ENCODE measurements at regions not wholly inside any gene's neighbourhood (a gene's known extent, or its start where the extent isn't known, plus 50 kb on each side); places are given as distances from the start of the nearest gene placed in this dataset.

DNA sequence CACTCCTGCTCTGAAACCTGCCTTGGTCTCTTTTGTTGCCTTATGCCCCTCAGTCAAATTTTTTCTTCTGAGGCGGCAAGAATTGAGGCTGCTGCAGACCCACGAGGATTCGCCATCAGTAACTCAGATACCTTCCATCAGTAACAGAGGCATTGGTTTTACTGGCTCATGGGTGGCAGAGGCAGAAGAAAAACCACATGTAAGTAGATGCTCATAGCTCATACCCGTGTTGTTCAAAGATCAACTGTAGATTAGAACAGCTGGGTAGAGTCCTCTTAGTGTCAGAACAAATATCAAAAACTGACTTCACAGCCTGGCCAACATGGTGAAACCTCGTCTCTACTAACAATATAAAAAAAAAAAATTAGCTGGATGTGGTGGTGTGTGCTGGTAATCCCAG, 598.0 kb upstream of the SOX11 start:
- Mint-ChIP-seq H3K36me3 (ENCODE audit: insufficient read depth, unreplicated experiment) (no peaks in the 10 kb centered on the region), H3K4me1 (ENCODE audit: low read depth, unreplicated experiment) (no peaks in the 10 kb centered on the region), H3K4me3 (ENCODE audit: unreplicated experiment) (no peak overlapping the region), H3K27ac (ENCODE audit: unreplicated experiment) (no peak overlapping the region), H3K27me3 (ENCODE audit: insufficient read depth, unreplicated experiment) (no peaks in the 10 kb centered on the region), H3K9me3 (ENCODE audit: unreplicated experiment) (peaks cover 10% of the 10 kb centered on the region)
- Histone ChIP-seq H3K4me1 (no peaks in the 10 kb centered on the region), H3K36me3 (ENCODE audit: control insufficient read depth, insufficient read depth, low read length) (no peaks in the 10 kb centered on the region), H3K27me3 (replicated peaks; ENCODE audit: control insufficient read depth, insufficient read depth, low read length) (no peaks in the 10 kb centered on the region), H3K9me3 (no peaks in the 10 kb centered on the region), H3K4me3 (ENCODE audit: low read depth, low read length) (no peak overlapping the region)
- CTCF ChIA-PET = no interaction called here
- no peak for DNase-seq
- POLR2A ChIA-PET = no interaction called here
- intact Hi-C loops (cut with micrococcal nuclease; ENCODE audit: unreplicated experiment) = no loop called here
- TF ChIP-seq, protein P1, sequence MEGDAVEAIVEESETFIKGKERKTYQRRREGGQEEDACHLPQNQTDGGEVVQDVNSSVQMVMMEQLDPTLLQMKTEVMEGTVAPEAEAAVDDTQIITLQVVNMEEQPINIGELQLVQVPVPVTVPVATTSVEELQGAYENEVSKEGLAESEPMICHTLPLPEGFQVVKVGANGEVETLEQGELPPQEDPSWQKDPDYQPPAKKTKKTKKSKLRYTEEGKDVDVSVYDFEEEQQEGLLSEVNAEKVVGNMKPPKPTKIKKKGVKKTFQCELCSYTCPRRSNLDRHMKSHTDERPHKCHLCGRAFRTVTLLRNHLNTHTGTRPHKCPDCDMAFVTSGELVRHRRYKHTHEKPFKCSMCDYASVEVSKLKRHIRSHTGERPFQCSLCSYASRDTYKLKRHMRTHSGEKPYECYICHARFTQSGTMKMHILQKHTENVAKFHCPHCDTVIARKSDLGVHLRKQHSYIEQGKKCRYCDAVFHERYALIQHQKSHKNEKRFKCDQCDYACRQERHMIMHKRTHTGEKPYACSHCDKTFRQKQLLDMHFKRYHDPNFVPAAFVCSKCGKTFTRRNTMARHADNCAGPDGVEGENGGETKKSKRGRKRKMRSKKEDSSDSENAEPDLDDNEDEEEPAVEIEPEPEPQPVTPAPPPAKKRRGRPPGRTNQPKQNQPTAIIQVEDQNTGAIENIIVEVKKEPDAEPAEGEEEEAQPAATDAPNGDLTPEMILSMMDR (IDR thresholded peaks at IDR 0.05; ENCODE audit: insufficient read depth in 1 of 2, low read depth in 1 of 2, low read length in 1 of 2, severe bottlenecking in 1 of 2, unreplicated experiment in 1 of 2) = no peak
- no TSS peak for BruUV-seq (replicated peaks)

GRCh38 chr2:5098286-5098685, 593.9 kb upstream of the SOX11 start:
- no TSS peak for BruUV-seq (replicated peaks)
- H3K9me3 ChIP-seq = no peaks in the 10 kb centered on the region
- no peaks in the 10 kb centered on the region for H3K27me3 ChIP-seq (replicated peaks; ENCODE audit: control insufficient read depth, insufficient read depth, low read length)
- ChIA-PET CTCF (no interaction called here), POLR2A (no interaction called here)
- H3K36me3 ChIP-seq (ENCODE audit: control insufficient read depth, insufficient read depth, low read length) = no peaks in the 10 kb centered on the region
- no peak overlapping the region for H3K27ac Mint-ChIP-seq (ENCODE audit: unreplicated experiment)
- no peak overlapping the region for H3K4me3 Mint-ChIP-seq (ENCODE audit: unreplicated experiment)
- no peaks in the 10 kb centered on the region for H3K4me1 Mint-ChIP-seq (ENCODE audit: low read depth, unreplicated experiment)
- intact Hi-C loops (cut with micrococcal nuclease; ENCODE audit: unreplicated experiment) = no loop called here
- H3K36me3 Mint-ChIP-seq (ENCODE audit: insufficient read depth, unreplicated experiment) = no peaks in the 10 kb centered on the region
- H3K27me3 Mint-ChIP-seq (ENCODE audit: insufficient read depth, unreplicated experiment) = no peaks in the 10 kb centered on the region
- peaks cover 22% of the 10 kb centered on the region for H3K9me3 Mint-ChIP-seq (ENCODE audit: unreplicated experiment)
- H3K4me1 ChIP-seq = no peaks in the 10 kb centered on the region
- TF ChIP-seq, protein P1 (IDR thresholded peaks at IDR 0.05; ENCODE audit: insufficient read depth in 1 of 2, low read depth in 1 of 2, low read length in 1 of 2, severe bottlenecking in 1 of 2, unreplicated experiment in 1 of 2) = no peak
- no peak for DNase-seq
- H3K4me3 ChIP-seq (ENCODE audit: low read depth, low read length) = no peak overlapping the region

GRCh38 chr2:5102823-5103222, 589.4 kb upstream of the SOX11 start:
- ChIA-PET CTCF (no interaction called here), POLR2A (no interaction called here)
- Histone ChIP-seq H3K27me3 (replicated peaks; ENCODE audit: control insufficient read depth, insufficient read depth, low read length) (no peaks in the 10 kb centered on the region), H3K9me3 (no peaks in the 10 kb centered on the region), H3K4me3 (ENCODE audit: low read depth, low read length) (no peak overlapping the region), H3K36me3 (ENCODE audit: control insufficient read depth, insufficient read depth, low read length) (no peaks in the 10 kb centered on the region), H3K4me1 (no peaks in the 10 kb centered on the region)
- Mint-ChIP-seq H3K27me3 (ENCODE audit: insufficient read depth, unreplicated experiment) (no peaks in the 10 kb centered on the region), H3K4me3 (ENCODE audit: unreplicated experiment) (no peak overlapping the region), H3K27ac (ENCODE audit: unreplicated experiment) (no peak overlapping the region), H3K36me3 (ENCODE audit: insufficient read depth, unreplicated experiment) (no peaks in the 10 kb centered on the region), H3K4me1 (ENCODE audit: low read depth, unreplicated experiment) (no peaks in the 10 kb centered on the region), H3K9me3 (ENCODE audit: unreplicated experiment) (peaks cover 32% of the 10 kb centered on the region)
- intact Hi-C loops (cut with micrococcal nuclease; ENCODE audit: unreplicated experiment) = no loop called here
- BruUV-seq (replicated peaks) = no TSS peak
- no peak for DNase-seq
- TF ChIP-seq, protein P1 (IDR thresholded peaks at IDR 0.05; ENCODE audit: insufficient read depth in 1 of 2, low read depth in 1 of 2, low read length in 1 of 2, severe bottlenecking in 1 of 2, unreplicated experiment in 1 of 2) = no peak

Data from Caco-2 (cell line).